ENCODE measurements at regions not wholly inside any gene's neighbourhood (a gene's known extent, or its start where the extent isn't known, plus 50 kb on each side); places are given as distances from the start of the nearest gene placed in this dataset.

DNA sequence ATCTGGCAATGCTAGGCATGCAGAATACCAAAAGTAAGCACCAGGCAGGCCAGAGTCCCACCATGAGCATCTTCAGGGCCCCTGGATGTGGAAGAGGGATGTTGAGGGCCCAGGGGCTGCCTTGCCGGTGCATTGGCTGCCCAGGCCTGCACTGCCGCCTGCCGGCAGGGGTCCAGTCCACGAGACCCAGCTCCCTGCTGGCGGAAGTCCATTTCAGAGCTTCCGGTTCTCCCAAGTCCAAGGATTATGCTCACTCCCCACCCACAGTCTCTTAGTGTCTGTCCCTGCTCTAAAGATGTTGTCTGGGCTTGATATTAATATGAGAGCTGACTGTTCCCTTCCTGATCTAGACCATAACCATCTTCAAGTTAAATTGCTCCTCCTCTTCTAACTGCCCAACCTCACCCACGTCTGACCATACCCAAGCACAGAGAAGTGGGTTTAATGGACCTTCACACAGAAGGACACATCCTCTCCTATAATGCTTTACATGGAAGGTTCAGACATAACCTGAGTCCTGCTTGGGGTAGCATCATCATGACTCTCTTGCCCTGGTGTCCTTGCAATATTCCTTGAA lies 117.4 kb downstream of the DAD1 start:
- TF ChIP-seq POLR2AphosphoS5 (IDR thresholded peaks at IDR 0.05; ENCODE audit: insufficient read depth in 1 of 2, low read depth in 1 of 2), result no peak
- TF ChIP-seq, protein P1, sequence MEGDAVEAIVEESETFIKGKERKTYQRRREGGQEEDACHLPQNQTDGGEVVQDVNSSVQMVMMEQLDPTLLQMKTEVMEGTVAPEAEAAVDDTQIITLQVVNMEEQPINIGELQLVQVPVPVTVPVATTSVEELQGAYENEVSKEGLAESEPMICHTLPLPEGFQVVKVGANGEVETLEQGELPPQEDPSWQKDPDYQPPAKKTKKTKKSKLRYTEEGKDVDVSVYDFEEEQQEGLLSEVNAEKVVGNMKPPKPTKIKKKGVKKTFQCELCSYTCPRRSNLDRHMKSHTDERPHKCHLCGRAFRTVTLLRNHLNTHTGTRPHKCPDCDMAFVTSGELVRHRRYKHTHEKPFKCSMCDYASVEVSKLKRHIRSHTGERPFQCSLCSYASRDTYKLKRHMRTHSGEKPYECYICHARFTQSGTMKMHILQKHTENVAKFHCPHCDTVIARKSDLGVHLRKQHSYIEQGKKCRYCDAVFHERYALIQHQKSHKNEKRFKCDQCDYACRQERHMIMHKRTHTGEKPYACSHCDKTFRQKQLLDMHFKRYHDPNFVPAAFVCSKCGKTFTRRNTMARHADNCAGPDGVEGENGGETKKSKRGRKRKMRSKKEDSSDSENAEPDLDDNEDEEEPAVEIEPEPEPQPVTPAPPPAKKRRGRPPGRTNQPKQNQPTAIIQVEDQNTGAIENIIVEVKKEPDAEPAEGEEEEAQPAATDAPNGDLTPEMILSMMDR (IDR thresholded peaks at IDR 0.05), result no peak
- no peak for TF ChIP-seq POLR2A (IDR thresholded peaks at IDR 0.05)

Measured in vagina (tissue), 2 donors.